Endothelial cell of umbilical vein (primary cell): ENCODE measurements at regions not wholly inside any gene's neighbourhood (a gene's known extent, or its start where the extent isn't known, plus 50 kb on each side); places are given as distances from the start of the nearest gene placed in this dataset.

Experiments used
- BruUV-seq: library from RNA; stranded (reverse); fragments of 400-500 nt; replicated peaks from 2 replicates; lab custom pipeline; 2021; lab: Mats Ljungman, UMichigan
- CTCF ChIA-PET: fragments of 300-600, 350-600 bp; sonication (Branson Sonifier 250); formaldehyde crosslinking; loops from one replicate; lab custom pipeline; 2021; ENCODE audit warnings: antibody characterized with exemption, inconsistent platforms; lab: Charles Lee
- POLR2A ChIA-PET: fragments of 300-600, 350-600 bp; sonication (Branson Sonifier 250); formaldehyde crosslinking; loops from one replicate; lab custom pipeline; 2021; ENCODE audit warnings: antibody characterized with exemption, inconsistent platforms; lab: Charles Lee
- DNase-seq: peaks from one replicate; pipeline ENCODE4 v3.0.0-alpha.2; 2011; ENCODE audit warnings: low read depth, low spot score
- FAIRE-seq: peaks from 2 replicates; lab custom pipeline; 2011; peaks lifted over from hg19 to GRCh38; lab: Jason Lieb, UNC
- H2AFZ ChIP-seq: 2 replicates; pipeline ENCODE4 v1.6.0; 2012; ENCODE audit warnings: low read depth, low read length, control low read depth, inconsistent platforms
- H3K27ac ChIP-seq: 2 replicates; pipeline ENCODE4 v1.5.1; 2011; ENCODE audit warnings: low read depth, mild to moderate bottlenecking, control low read depth, low read length, moderate library complexity; ENCODE audit not compliant: insufficient read depth
- H3K27me3 ChIP-seq, 2 experiments: 2 replicates each; pipeline versions ENCODE4 v1.6.0 to v1.6.1; 2011; ENCODE audit warnings: low read length in 2 of 2, mixed read lengths in 1 of 2; ENCODE audit not compliant: control insufficient read depth in 2 of 2, insufficient read depth in 2 of 2
- H3K36me3 ChIP-seq, 2 experiments: 2 replicates in 1 of 2; 3 replicates in 1 of 2; pipeline ENCODE4 v1.5.1; 2011; ENCODE audit warnings: low read length in 2 of 2, mild to moderate bottlenecking in 1 of 2, moderate library complexity in 1 of 2; ENCODE audit not compliant: control insufficient read depth in 2 of 2, insufficient read depth in 2 of 2; ENCODE audit errors: extremely low read depth in 1 of 2
- H3K4me1 ChIP-seq: 3 replicates; pipeline ENCODE4 v1.5.1; 2011; ENCODE audit warnings: mild to moderate bottlenecking, low read length; ENCODE audit not compliant: control insufficient read depth, insufficient read depth; ENCODE audit errors: extremely low read depth
- H3K4me2 ChIP-seq: 2 replicates; pipeline ENCODE4 v1.6.1; 2011; ENCODE audit warnings: low read length, control low read depth, mixed read lengths; ENCODE audit not compliant: insufficient read depth
- H3K4me3 ChIP-seq, 3 experiments: fragments of 200-600 bp in 1 of 3; sonication (generic), shearing (Covaris generic) in 1 of 3; replicated peaks in 1 of 3; 2 replicates each; pipeline ENCODE4 v1.5.1; 2011 to 2016; ENCODE audit warnings: control low read depth in 3 of 3, low read length in 3 of 3, mild to moderate bottlenecking in 2 of 3, inconsistent platforms in 1 of 3, low read depth in 1 of 3, moderate library complexity in 1 of 3; ENCODE audit not compliant: insufficient read depth in 1 of 3
- H3K79me2 ChIP-seq: 2 replicates; pipeline ENCODE4 v1.6.0; 2012; ENCODE audit warnings: low read length, inconsistent platforms; ENCODE audit not compliant: control insufficient read depth, insufficient read depth
- H3K9ac ChIP-seq: replicated peaks from 2 replicates; pipeline ENCODE3; 2011; ENCODE audit warnings: low read length, control low read depth; ENCODE audit not compliant: insufficient read depth; ENCODE audit errors: extremely low read depth
- H3K9me1 ChIP-seq: replicated peaks from 3 replicates; pipeline ENCODE4 v1.6.0; 2011; ENCODE audit warnings: mild to moderate bottlenecking, low read length; ENCODE audit not compliant: control insufficient read depth, insufficient read depth; ENCODE audit errors: extremely low read depth
- H3K9me3 ChIP-seq: replicated peaks from 2 replicates; pipeline ENCODE4 v1.5.1; 2012; ENCODE audit warnings: low read length, inconsistent platforms; ENCODE audit not compliant: control insufficient read depth, insufficient read depth
- H4K20me1 ChIP-seq: replicated peaks from 2 replicates; pipeline ENCODE3; 2011; ENCODE audit warnings: mild to moderate bottlenecking, low read length; ENCODE audit not compliant: control insufficient read depth, insufficient read depth; ENCODE audit errors: extremely low read depth
- CTCF ChIP-seq, 2 donors: IDR thresholded peaks; 1 replicate in 1 of 2; 2 replicates in 1 of 2; pipeline ENCODE4 v1.5.1; 2011; ENCODE audit warnings: low read length in 2 of 2, mild to moderate bottlenecking in 2 of 2, moderate library complexity in 2 of 2, control low read depth in 1 of 2, inconsistent platforms in 1 of 2, low read depth in 1 of 2; ENCODE audit not compliant: insufficient read depth in 1 of 2; ENCODE audit errors: extremely low read depth in 1 of 2
- FOS ChIP-seq: IDR thresholded peaks from 2 replicates; pipeline ENCODE4 v1.6.1; 2011; ENCODE audit warnings: mild to moderate bottlenecking, low read length, moderate library complexity, borderline replicate concordance; ENCODE audit not compliant: insufficient read depth
- JUN ChIP-seq: IDR thresholded peaks from 2 replicates; pipeline ENCODE4 v1.6.1; 2011; ENCODE audit warnings: borderline replicate concordance, low read depth; ENCODE audit not compliant: insufficient read length, insufficient read depth
- MAX ChIP-seq: IDR thresholded peaks from 2 replicates; pipeline ENCODE4 v1.6.1; 2011; ENCODE audit not compliant: insufficient read depth, insufficient read length
- MYC ChIP-seq: IDR thresholded peaks from one replicate; pipeline ENCODE4 v1.6.1; 2011; ENCODE audit warnings: mild to moderate bottlenecking, low read depth, low read length
- POLR2A ChIP-seq: IDR thresholded peaks from 2 replicates; pipeline ENCODE4 v1.6.1; 2012; ENCODE audit warnings: low read depth, mild to moderate bottlenecking, control low read depth, low read length
- POLR2AphosphoS5 ChIP-seq: IDR thresholded peaks from 2 replicates; pipeline ENCODE4 v1.6.1; 2012; ENCODE audit warnings: low read depth, mild to moderate bottlenecking, control low read depth, low read length, moderate library complexity; ENCODE audit not compliant: insufficient read depth
- dilution Hi-C: fragments of 300-500 bp; cut with MboI; formaldehyde crosslinking; loops from one replicate; pipeline ENCODE4 v1.15.0; 2019; ENCODE audit warnings: low sequenced_read_pairs; ENCODE audit not compliant: extremely low pct_ligation_motif_present
- intact Hi-C: fragments of 100-400 bp; cut with micrococcal nuclease; formaldehyde crosslinking; loops from one replicate; pipeline ENCODE4 v1.10.0; 2022

GRCh38 chrX:87337267-87337666 lies 180.3 kb upstream of the KLHL4 start:
- H3K27me3 ChIP-seq = no peaks in the 10 kb centered on the region
- BruUV-seq = no TSS peak
- POLR2A ChIA-PET = no interaction called here
- no peak overlapping the region for H3K9ac ChIP-seq
- no peaks in the 10 kb centered on the region for H3K79me2 ChIP-seq
- no peaks in the 10 kb centered on the region for H4K20me1 ChIP-seq
- FAIRE-seq (no peak), DNase-seq (no peak)
- no peak overlapping the region for H3K4me3 ChIP-seq
- no peaks in the 10 kb centered on the region for H3K9me1 ChIP-seq
- no peak for TF ChIP-seq CTCF (IDR thresholded peaks at IDR 0.05; ENCODE audit: extremely low read depth in 1 of 2, insufficient read depth in 1 of 2, low read depth in 1 of 2, low read length in 2 of 2)
- TF ChIP-seq FOS = no peak
- TF ChIP-seq MYC = no peak
- no peak for TF ChIP-seq JUN
- TF ChIP-seq POLR2AphosphoS5 = no peak
- TF ChIP-seq MAX = no peak
- no peak for TF ChIP-seq POLR2A
- H3K4me1 ChIP-seq = no peaks in the 10 kb centered on the region
- no peak overlapping the region for H3K27ac ChIP-seq
- dilution Hi-C loops (no loop called here), intact Hi-C loops (no loop called here)
- no peaks in the 10 kb centered on the region for H3K9me3 ChIP-seq
- CTCF ChIA-PET = interaction anchor here (0.7 to 0.8 kb wide), 2 partner anchors 189 to 326 kb away, joined by 3 to 5 read pairs; no protein-coding TSS in a partner anchor
- H2AFZ ChIP-seq = no peak overlapping the region
- no peaks in the 10 kb centered on the region for H3K36me3 ChIP-seq
- no peak overlapping the region for H3K4me2 ChIP-seq
